B cell (primary cell): ENCODE measurements at regions not wholly inside any gene's neighbourhood (a gene's known extent, or its start where the extent isn't known, plus 50 kb on each side); places are given as distances from the start of the nearest gene placed in this dataset.
"Not testable (repeated sequence)": the region's sequence is repeated elsewhere in the genome, so short reads cannot be mapped to it uniquely, and the experiment has no call there.

Experiments used
- ATAC-seq: fragments of 200-7000 bp; cut with Tn5 transposase; one replicate; pipeline ENCODE4 v1.10.0; 2021; ENCODE audit warnings: low read depth, mild to moderate bottlenecking, moderate number of reproducible peaks, moderate library complexity
- CTCF ChIA-PET: fragments of 350-600 bp; sonication (Branson Sonifier 250); formaldehyde crosslinking; loops from one replicate; lab custom pipeline; 2021; ENCODE audit warnings: antibody characterized with exemption, inconsistent platforms; lab: Charles Lee
- POLR2A ChIA-PET: fragments of 350-600 bp; sonication (Branson Sonifier 250); formaldehyde crosslinking; loops from one replicate; lab custom pipeline; 2021; ENCODE audit warnings: antibody characterized with exemption; lab: Charles Lee
- DNase-seq: peaks from one replicate; pipeline ENCODE4 v3.0.0; 2013
- H2AFZ ChIP-seq: 2 replicates; pipeline ENCODE4 v1.6.1; 2012; ENCODE audit warnings: mild to moderate bottlenecking, low read depth, low read length; ENCODE audit not compliant: insufficient read depth, poor library complexity, severe bottlenecking
- H3K27ac ChIP-seq, 2 donors: 1 replicate in 1 of 2; 2 replicates in 1 of 2; pipeline ENCODE4 v1.5.1; 2012 to 2013; ENCODE audit warnings: low read length in 2 of 2, mild to moderate bottlenecking in 2 of 2, moderate library complexity in 1 of 2
- H3K27me3 ChIP-seq, 4 experiments: fragments of 200-600 bp in 1 of 4; sonication (generic) in 1 of 4; replicated peaks in 1 of 4; 1 replicate in 2 of 4; 2 replicates in 2 of 4; pipeline versions ENCODE4 v1.6.1 to v1.7.0; 2013 to 2016; ENCODE audit warnings: low read length in 3 of 4, mild to moderate bottlenecking in 2 of 4, mixed read lengths in 1 of 4, moderate library complexity in 1 of 4; ENCODE audit not compliant: insufficient read depth in 4 of 4, control insufficient read depth in 3 of 4; ENCODE audit errors: control extremely low read depth in 1 of 4
- H3K36me3 ChIP-seq, 2 experiments: replicated peaks in 1 of 2; 1 replicate in 1 of 2; 2 replicates in 1 of 2; pipeline versions ENCODE4 v1.6.1 to v1.7.1; 2013; ENCODE audit warnings: low read length in 1 of 2; ENCODE audit not compliant: insufficient read depth in 2 of 2, control insufficient read depth in 1 of 2; ENCODE audit errors: control extremely low read depth in 1 of 2, extremely low read depth in 1 of 2
- H3K4me1 ChIP-seq, 2 donors: fragments of 200-600 bp in 1 of 2; sonication (generic) in 1 of 2; 1 replicate in 1 of 2; 2 replicates in 1 of 2; pipeline versions ENCODE4 v1.5.1 to v1.6.1; 2013 to 2017; ENCODE audit warnings: low read length in 2 of 2; ENCODE audit not compliant: control insufficient read depth in 2 of 2, insufficient read depth in 2 of 2
- H3K4me2 ChIP-seq: replicated peaks from 2 replicates; pipeline ENCODE3; 2012; ENCODE audit warnings: mild to moderate bottlenecking, low read depth, low read length; ENCODE audit not compliant: poor library complexity, severe bottlenecking
- H3K4me3 ChIP-seq, 5 experiments: fragments of 200-600 bp in 1 of 5; sonication (generic) in 1 of 5; 1 replicate in 3 of 5; 2 replicates in 2 of 5; pipeline versions ENCODE4 v1.5.1 to v1.7.0; 2011 to 2016; ENCODE audit warnings: low read length in 4 of 5, mild to moderate bottlenecking in 4 of 5, low read depth in 2 of 5, control low read depth in 1 of 5, moderate library complexity in 1 of 5; ENCODE audit not compliant: insufficient read depth in 1 of 5; ENCODE audit errors: control extremely low read depth in 1 of 5, extremely low read depth in 1 of 5
- H3K79me2 ChIP-seq: fragments of 200-600 bp; sonication (generic); one replicate; pipeline ENCODE4 v1.6.0; 2016; ENCODE audit warnings: low read length; ENCODE audit not compliant: control insufficient read depth, insufficient read depth
- H3K9ac ChIP-seq: fragments of 200-600 bp; sonication (generic); 2 replicates; pipeline ENCODE4 v1.6.1; 2017; ENCODE audit warnings: mild to moderate bottlenecking, low read length, moderate library complexity
- H3K9me3 ChIP-seq, 3 donors: one replicate each; pipeline versions ENCODE4 v1.6.1 to v1.7.1; 2013; ENCODE audit warnings: low read length in 2 of 3; ENCODE audit not compliant: control insufficient read depth in 2 of 3, insufficient read depth in 1 of 3; ENCODE audit errors: control extremely low read depth in 1 of 3
- H4K20me1 ChIP-seq: 2 replicates; pipeline ENCODE4 v1.6.0; 2012; ENCODE audit warnings: mild to moderate bottlenecking, low read length; ENCODE audit not compliant: insufficient read depth, control insufficient read depth, poor library complexity, severe bottlenecking
- H3K27ac Mint-ChIP-seq: one replicate; pipeline ENCODE4 v1.8.0; 2021; ENCODE audit warnings: mixed read lengths
- H3K27me3 Mint-ChIP-seq: one replicate; pipeline ENCODE4 v1.8.0; 2021; ENCODE audit warnings: mixed read lengths
- H3K4me1 Mint-ChIP-seq: one replicate; pipeline ENCODE4 v1.8.0; 2021; ENCODE audit warnings: mixed read lengths
- H3K4me3 Mint-ChIP-seq: one replicate; pipeline ENCODE4 v1.8.0; 2021; ENCODE audit warnings: mixed read lengths
- H3K9me3 Mint-ChIP-seq: one replicate; pipeline ENCODE4 v1.8.0; 2022; ENCODE audit warnings: mixed read lengths; ENCODE audit not compliant: insufficient read depth
- EZH2 ChIP-seq: IDR thresholded peaks from 2 replicates; pipeline ENCODE4 v1.6.1; 2012; ENCODE audit warnings: borderline replicate concordance, low read depth, mild to moderate bottlenecking, moderate library complexity, low read length; ENCODE audit not compliant: insufficient read depth, poor library complexity, severe bottlenecking
- WGBS: methylation state at CpG from one replicate; pipeline ENCODE4 v1.1.5; 2013; ENCODE audit warnings: missing lambda C conversion rate; ENCODE audit not compliant: insufficient coverage; 5-methylcytosine and 5-hydroxymethylcytosine counted together
- intact Hi-C: fragments of 100-400 bp; cut with micrococcal nuclease; formaldehyde crosslinking; loops from one replicate; pipeline ENCODE4 v1.10.0; 2022
- TF ChIP-seq, protein P1 (sequence below): fragments of 200-600 bp; IDR thresholded peaks from one replicate; pipeline ENCODE4 v1.8.0; 2022; ENCODE audit warnings: antibody characterized with exemption, mild to moderate bottlenecking

DNA sequence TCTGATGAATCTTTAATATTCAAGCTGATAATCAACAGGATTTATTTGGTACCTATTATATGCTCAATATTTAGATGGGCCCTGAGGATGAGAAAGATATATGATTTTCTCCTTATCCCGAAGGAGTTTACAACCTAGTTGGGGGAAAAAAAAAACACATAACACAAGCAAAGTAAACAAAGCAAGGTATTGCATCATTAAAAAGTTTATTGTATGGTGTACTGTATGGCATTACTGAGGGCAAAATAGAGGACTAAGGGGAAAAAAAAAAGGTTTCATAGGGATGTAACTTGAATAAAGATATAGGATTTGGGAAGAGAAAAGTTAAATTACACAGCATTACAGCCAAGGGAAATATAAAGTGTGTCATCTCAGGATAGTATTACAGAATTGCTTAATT is 574.7 kb downstream of the TBC1D32 start:
- no peak overlapping the region for H3K9ac ChIP-seq
- DNase-seq (no peak), ATAC-seq (no peak)
- no peak overlapping the region for H3K4me3 ChIP-seq
- no peaks in the 10 kb centered on the region for H3K9me3 ChIP-seq
- TF ChIP-seq, protein P1, sequence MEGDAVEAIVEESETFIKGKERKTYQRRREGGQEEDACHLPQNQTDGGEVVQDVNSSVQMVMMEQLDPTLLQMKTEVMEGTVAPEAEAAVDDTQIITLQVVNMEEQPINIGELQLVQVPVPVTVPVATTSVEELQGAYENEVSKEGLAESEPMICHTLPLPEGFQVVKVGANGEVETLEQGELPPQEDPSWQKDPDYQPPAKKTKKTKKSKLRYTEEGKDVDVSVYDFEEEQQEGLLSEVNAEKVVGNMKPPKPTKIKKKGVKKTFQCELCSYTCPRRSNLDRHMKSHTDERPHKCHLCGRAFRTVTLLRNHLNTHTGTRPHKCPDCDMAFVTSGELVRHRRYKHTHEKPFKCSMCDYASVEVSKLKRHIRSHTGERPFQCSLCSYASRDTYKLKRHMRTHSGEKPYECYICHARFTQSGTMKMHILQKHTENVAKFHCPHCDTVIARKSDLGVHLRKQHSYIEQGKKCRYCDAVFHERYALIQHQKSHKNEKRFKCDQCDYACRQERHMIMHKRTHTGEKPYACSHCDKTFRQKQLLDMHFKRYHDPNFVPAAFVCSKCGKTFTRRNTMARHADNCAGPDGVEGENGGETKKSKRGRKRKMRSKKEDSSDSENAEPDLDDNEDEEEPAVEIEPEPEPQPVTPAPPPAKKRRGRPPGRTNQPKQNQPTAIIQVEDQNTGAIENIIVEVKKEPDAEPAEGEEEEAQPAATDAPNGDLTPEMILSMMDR: no peak
- no peak for TF ChIP-seq EZH2
- ChIA-PET POLR2A (no interaction called here), CTCF (no interaction called here)
- no peaks in the 10 kb centered on the region for H3K4me1 ChIP-seq
- H3K27me3 ChIP-seq: no peaks in the 10 kb centered on the region
- no peak overlapping the region for H3K27ac ChIP-seq
- Mint-ChIP-seq H3K4me1 (no peaks in the 10 kb centered on the region), H3K9me3 (no peaks in the 10 kb centered on the region), H3K4me3 (no peak overlapping the region), H3K27ac (no peak overlapping the region), H3K27me3 (no peaks in the 10 kb centered on the region)
- no peak overlapping the region for H3K4me2 ChIP-seq
- intact Hi-C loops: no loop called here
- H3K79me2 ChIP-seq: no peaks in the 10 kb centered on the region
- no peak overlapping the region for H2AFZ ChIP-seq
- H3K36me3 ChIP-seq: no peaks in the 10 kb centered on the region
- no peaks in the 10 kb centered on the region for H4K20me1 ChIP-seq
- no CpG with 5 or more reads among the region's 1 CpG for WGBS

DNA sequence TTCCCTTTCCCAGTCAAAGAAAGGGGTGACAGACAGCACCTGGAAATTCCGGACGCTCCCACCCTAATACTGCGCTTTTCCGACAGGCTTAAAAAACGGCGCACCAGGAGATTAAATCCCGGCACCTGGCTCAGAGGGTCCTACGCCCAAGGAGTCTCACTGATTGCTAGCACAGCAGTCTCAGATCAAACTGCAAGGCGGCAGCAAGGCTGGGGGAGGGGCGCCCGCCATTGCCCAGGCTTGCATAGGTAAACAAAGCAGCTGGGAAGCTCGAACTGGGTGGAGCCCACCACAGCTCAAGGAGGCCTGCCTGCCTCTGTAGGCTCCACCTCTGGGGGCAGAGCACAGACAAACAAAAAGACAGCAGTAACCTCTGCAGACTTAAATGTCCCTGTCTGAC is 585.7 kb downstream of the TBC1D32 start:
- H3K36me3 ChIP-seq, H3K27ac ChIP-seq, intact Hi-C loops, ATAC-seq, H3K27me3 Mint-ChIP-seq, H3K27ac Mint-ChIP-seq, H3K4me3 Mint-ChIP-seq, H3K9me3 Mint-ChIP-seq, H3K4me3 ChIP-seq, H3K79me2 ChIP-seq, DNase-seq, H2AFZ ChIP-seq, H3K4me1 ChIP-seq, H4K20me1 ChIP-seq, POLR2A ChIA-PET, CTCF ChIA-PET, H3K9ac ChIP-seq, H3K4me1 Mint-ChIP-seq, H3K27me3 ChIP-seq, H3K9me3 ChIP-seq, H3K4me2 ChIP-seq: not testable (repeated sequence)
- 72% methylated on average over 6 of the region's 12 CpGs for WGBS
